H54 (cell line): ENCODE measurements at regions not wholly inside any gene's neighbourhood (a gene's known extent, or its start where the extent isn't known, plus 50 kb on each side); places are given as distances from the start of the nearest gene placed in this dataset.

ENCODE experiments used
- DNase-seq: peaks from one replicate; pipeline ENCODE4 v3.0.0; 2011; ENCODE audit warnings: low spot score, mixed read lengths; ENCODE audit not compliant: insufficient read length
- FAIRE-seq: peaks from 3 replicates; lab custom pipeline; 2011; peaks lifted over from hg19 to GRCh38; lab: Jason Lieb, UNC
- POLR2A ChIP-seq: IDR thresholded peaks from 2 replicates; pipeline ENCODE4 v1.6.1; 2011; ENCODE audit warnings: low read depth, mild to moderate bottlenecking, low read length

- TF ChIP-seq POLR2A, result no peak
- no peak for FAIRE-seq
- no peak for DNase-seq
Observed at GRCh38 chr7:121450631-121451198, 54.6 kb upstream of the FAM3C start.

- no peak for TF ChIP-seq POLR2A
- DNase-seq, result no peak
- FAIRE-seq, result no peak
Observed at GRCh38 chr7:121449735-121450240, 53.7 kb upstream of the FAM3C start.

GRCh38 chr7:121449329-121449728 lies 53.2 kb upstream of the FAM3C start:
- no peak for TF ChIP-seq POLR2A
- FAIRE-seq, result no peak
- no peak for DNase-seq

GRCh38 chr7:121448429-121448828 lies 52.3 kb upstream of the FAM3C start:
- no peak for TF ChIP-seq POLR2A
- DNase-seq, result no peak
- no peak for FAIRE-seq

- no peak for DNase-seq
- no peak for TF ChIP-seq POLR2A
- no peak for FAIRE-seq
Observed at GRCh38 chr7:121447911-121448300, 51.8 kb upstream of the FAM3C start.

GRCh38 chr7:121447243-121447910 lies 51.3 kb upstream of the FAM3C start:
- no peak for TF ChIP-seq POLR2A
- no peak for FAIRE-seq
- no peak for DNase-seq

- no peak for TF ChIP-seq POLR2A
- DNase-seq, result no peak
- no peak for FAIRE-seq
Observed at GRCh38 chr7:121446526-121446925, 50.4 kb upstream of the FAM3C start.
